Activated naive CD8-positive, alpha-beta T cell treated with anti-CD3 and anti-CD28 coated beads for 36 hours (primary cell): ENCODE measurements at regions not wholly inside any gene's neighbourhood (a gene's known extent, or its start where the extent isn't known, plus 50 kb on each side); places are given as distances from the start of the nearest gene placed in this dataset.

Experiments
- DNase-seq: peaks from one replicate; pipeline ENCODE4 v3.0.0; 2021
- H3K27ac Mint-ChIP-seq: one replicate; pipeline ENCODE4 v1.8.0; 2022; ENCODE audit warnings: mild to moderate bottlenecking, moderate library complexity, mixed read lengths
- H3K27me3 Mint-ChIP-seq: one replicate; pipeline ENCODE4 v1.8.0; 2022; ENCODE audit warnings: mild to moderate bottlenecking, mixed read lengths
- H3K36me3 Mint-ChIP-seq: one replicate; pipeline ENCODE4 v1.8.0; 2021; ENCODE audit warnings: mild to moderate bottlenecking, mixed read lengths
- H3K4me1 Mint-ChIP-seq: one replicate; pipeline ENCODE4 v1.8.0; 2021; ENCODE audit warnings: mixed read lengths
- H3K4me3 Mint-ChIP-seq: one replicate; pipeline ENCODE4 v1.8.0; 2022; ENCODE audit warnings: mild to moderate bottlenecking, moderate library complexity, mixed read lengths
- H3K9me3 Mint-ChIP-seq: one replicate; pipeline ENCODE4 v1.8.0; 2022; ENCODE audit warnings: mixed read lengths

- no peaks in the 10 kb centered on the region for H3K9me3 Mint-ChIP-seq
- no peaks in the 10 kb centered on the region for H3K4me1 Mint-ChIP-seq
- DNase-seq: no peak
- peaks cover 30% of the 10 kb centered on the region for H3K27me3 Mint-ChIP-seq
- no peaks in the 10 kb centered on the region for H3K36me3 Mint-ChIP-seq
- H3K27ac Mint-ChIP-seq: no peak overlapping the region
- no peak overlapping the region for H3K4me3 Mint-ChIP-seq
These were observed 50.1 kb upstream of the ASAP2 start for GRCh38 chr2:9156483-9156882.

GRCh38 chr2:9154061-9154460, 52.6 kb upstream of the ASAP2 start:
- Mint-ChIP-seq H3K4me1 (no peaks in the 10 kb centered on the region), H3K27ac (no peak overlapping the region)

GRCh38 chr2:9153643-9153980, 53.0 kb upstream of the ASAP2 start:
- Mint-ChIP-seq H3K27ac (no peak overlapping the region), H3K9me3 (no peaks in the 10 kb centered on the region), H3K27me3 (peaks cover 30% of the 10 kb centered on the region), H3K4me1 (no peaks in the 10 kb centered on the region), H3K4me3 (no peak overlapping the region), H3K36me3 (no peaks in the 10 kb centered on the region)
- DNase-seq: no peak

More at GRCh38 chr2:9154061-9154460, 52.6 kb upstream of the ASAP2 start:
- H3K4me3 Mint-ChIP-seq: no peak overlapping the region
- no peaks in the 10 kb centered on the region for H3K36me3 Mint-ChIP-seq
- DNase-seq: no peak
- H3K9me3 Mint-ChIP-seq: no peaks in the 10 kb centered on the region
- peaks cover 30% of the 10 kb centered on the region for H3K27me3 Mint-ChIP-seq

GRCh38 chr2:9152975-9153642, 53.5 kb upstream of the ASAP2 start:
- Mint-ChIP-seq H3K4me1 (no peaks in the 10 kb centered on the region), H3K9me3 (no peaks in the 10 kb centered on the region), H3K4me3 (no peak overlapping the region), H3K27me3 (peaks cover 30% of the 10 kb centered on the region), H3K36me3 (no peaks in the 10 kb centered on the region), H3K27ac (no peak overlapping the region)
- DNase-seq: no peak

- H3K27me3 Mint-ChIP-seq: peaks cover 26% of the 10 kb centered on the region
- no peak for DNase-seq
- no peak overlapping the region for H3K4me3 Mint-ChIP-seq
- H3K27ac Mint-ChIP-seq: no peak overlapping the region
- H3K9me3 Mint-ChIP-seq: no peaks in the 10 kb centered on the region
- H3K4me1 Mint-ChIP-seq: no peaks in the 10 kb centered on the region
- no peaks in the 10 kb centered on the region for H3K36me3 Mint-ChIP-seq
These were observed 55.7 kb upstream of the ASAP2 start for GRCh38 chr2:9150906-9151305.

GRCh38 chr2:9150568-9150900, 56.1 kb upstream of the ASAP2 start:
- H3K9me3 Mint-ChIP-seq: no peaks in the 10 kb centered on the region
- DNase-seq: no peak
- peaks cover 26% of the 10 kb centered on the region for H3K27me3 Mint-ChIP-seq
- H3K36me3 Mint-ChIP-seq: no peaks in the 10 kb centered on the region
- H3K4me1 Mint-ChIP-seq: no peaks in the 10 kb centered on the region
- H3K27ac Mint-ChIP-seq: no peak overlapping the region
- H3K4me3 Mint-ChIP-seq: no peak overlapping the region

- Mint-ChIP-seq H3K36me3 (no peaks in the 10 kb centered on the region), H3K27me3 (peaks cover 26% of the 10 kb centered on the region), H3K4me1 (no peaks in the 10 kb centered on the region), H3K27ac (no peak overlapping the region), H3K9me3 (no peaks in the 10 kb centered on the region), H3K4me3 (no peak overlapping the region)
- DNase-seq: no peak
These were observed 56.7 kb upstream of the ASAP2 start for GRCh38 chr2:9149726-9150567.

- no peak for DNase-seq
- peaks cover 27% of the 10 kb centered on the region for H3K27me3 Mint-ChIP-seq
- no peak overlapping the region for H3K4me3 Mint-ChIP-seq
- no peaks in the 10 kb centered on the region for H3K36me3 Mint-ChIP-seq
- H3K9me3 Mint-ChIP-seq: no peaks in the 10 kb centered on the region
- no peaks in the 10 kb centered on the region for H3K4me1 Mint-ChIP-seq
- H3K27ac Mint-ChIP-seq: no peak overlapping the region
These were observed 57.3 kb upstream of the ASAP2 start for GRCh38 chr2:9149388-9149660.

GRCh38 chr2:9146646-9147045, 60.0 kb upstream of the ASAP2 start:
- Mint-ChIP-seq H3K27me3 (peaks cover 9% of the 10 kb centered on the region), H3K36me3 (no peaks in the 10 kb centered on the region), H3K4me3 (no peak overlapping the region), H3K4me1 (peaks cover 5% of the 10 kb centered on the region), H3K27ac (no peak overlapping the region), H3K9me3 (no peaks in the 10 kb centered on the region)
- no peak for DNase-seq

GRCh38 chr2:9145752-9146430, 60.7 kb upstream of the ASAP2 start:
- no peaks in the 10 kb centered on the region for H3K36me3 Mint-ChIP-seq
- peaks cover 9% of the 10 kb centered on the region for H3K27me3 Mint-ChIP-seq
- no peak for DNase-seq
- H3K9me3 Mint-ChIP-seq: no peaks in the 10 kb centered on the region
- no peak overlapping the region for H3K27ac Mint-ChIP-seq
- H3K4me1 Mint-ChIP-seq: peaks cover 5% of the 10 kb centered on the region
- no peak overlapping the region for H3K4me3 Mint-ChIP-seq

GRCh38 chr2:9145109-9145751, 61.4 kb upstream of the ASAP2 start:
- Mint-ChIP-seq H3K4me1 (peaks cover 5% of the 10 kb centered on the region), H3K9me3 (no peaks in the 10 kb centered on the region)

GRCh38 chr2:9144617-9145016, 62.0 kb upstream of the ASAP2 start:
- H3K27ac Mint-ChIP-seq: no peak overlapping the region
- no peaks in the 10 kb centered on the region for H3K9me3 Mint-ChIP-seq
- no peaks in the 10 kb centered on the region for H3K36me3 Mint-ChIP-seq
- peaks cover 5% of the 10 kb centered on the region for H3K4me1 Mint-ChIP-seq
- DNase-seq: no peak
- peaks cover 12% of the 10 kb centered on the region for H3K27me3 Mint-ChIP-seq
- no peak overlapping the region for H3K4me3 Mint-ChIP-seq

More at GRCh38 chr2:9145109-9145751, 61.4 kb upstream of the ASAP2 start:
- Mint-ChIP-seq H3K27me3 (peaks cover 9% of the 10 kb centered on the region), H3K36me3 (no peaks in the 10 kb centered on the region), H3K27ac (no peak overlapping the region), H3K4me3 (no peak overlapping the region)
- DNase-seq: no peak

- Mint-ChIP-seq H3K4me1 (peaks cover 5% of the 10 kb centered on the region), H3K27ac (no peak overlapping the region)
These were observed 62.6 kb upstream of the ASAP2 start for GRCh38 chr2:9144046-9144445.

GRCh38 chr2:9143264-9143815, 63.3 kb upstream of the ASAP2 start:
- Mint-ChIP-seq H3K9me3 (no peaks in the 10 kb centered on the region), H3K27me3 (peaks cover 13% of the 10 kb centered on the region), H3K4me3 (no peak overlapping the region), H3K27ac (no peak overlapping the region), H3K36me3 (no peaks in the 10 kb centered on the region), H3K4me1 (peaks cover 5% of the 10 kb centered on the region)
- no peak for DNase-seq

More at GRCh38 chr2:9144046-9144445, 62.6 kb upstream of the ASAP2 start:
- no peak overlapping the region for H3K4me3 Mint-ChIP-seq
- no peaks in the 10 kb centered on the region for H3K9me3 Mint-ChIP-seq
- no peaks in the 10 kb centered on the region for H3K36me3 Mint-ChIP-seq
- DNase-seq: no peak
- peaks cover 13% of the 10 kb centered on the region for H3K27me3 Mint-ChIP-seq
